Endodermal cell (in vitro differentiated cells): ENCODE measurements at regions not wholly inside any gene's neighbourhood (a gene's known extent, or its start where the extent isn't known, plus 50 kb on each side); places are given as distances from the start of the nearest gene placed in this dataset.
A peak's percentile ranks its signal among the peaks of the same experiment; 100 is the strongest.

Experiments
- DNase-seq: peaks from one replicate; pipeline ENCODE4 v3.0.0-alpha.2; 2017
- H3K27ac ChIP-seq: 2 replicates; pipeline ENCODE4 v1.5.1; 2013; ENCODE audit warnings: mild to moderate bottlenecking, low read depth, low read length, moderate library complexity
- H3K27me3 ChIP-seq: 2 replicates; pipeline ENCODE4 v1.6.1; 2013; ENCODE audit warnings: mild to moderate bottlenecking, low read length, moderate library complexity; ENCODE audit not compliant: insufficient read depth, control insufficient read depth, poor library complexity, severe bottlenecking
- H3K36me3 ChIP-seq: 2 replicates; pipeline ENCODE4 v1.7.0; 2013; ENCODE audit warnings: mild to moderate bottlenecking, low read length, moderate library complexity; ENCODE audit not compliant: control insufficient read depth, insufficient read depth
- H3K4me1 ChIP-seq: one replicate; pipeline ENCODE4 v1.7.0; 2013; ENCODE audit warnings: low read length; ENCODE audit not compliant: control insufficient read depth, insufficient read depth
- H3K4me3 ChIP-seq: 2 replicates; pipeline ENCODE4 v1.5.1; 2013; ENCODE audit warnings: mild to moderate bottlenecking, low read length, moderate library complexity
- H3K9ac ChIP-seq: 2 replicates; pipeline ENCODE4 v1.6.1; 2013; ENCODE audit warnings: mild to moderate bottlenecking, low read length, moderate library complexity; ENCODE audit not compliant: poor library complexity, severe bottlenecking; ENCODE audit errors: extremely low read depth
- H3K9me3 ChIP-seq: 2 replicates; pipeline ENCODE4 v1.6.1; 2013; ENCODE audit warnings: mild to moderate bottlenecking, low read length, moderate library complexity; ENCODE audit not compliant: control insufficient read depth
- H3K27ac Mint-ChIP-seq: 2 replicates; pipeline ENCODE4 v1.8.0; 2020; ENCODE audit warnings: mixed read lengths
- H3K27me3 Mint-ChIP-seq: 2 replicates; pipeline ENCODE4 v1.8.0; 2021; ENCODE audit warnings: mild to moderate bottlenecking, mixed read lengths; ENCODE audit not compliant: insufficient read depth
- H3K36me3 Mint-ChIP-seq: 2 replicates; pipeline ENCODE4 v1.8.0; 2020; ENCODE audit warnings: low read depth, mixed read lengths
- H3K4me1 Mint-ChIP-seq: 2 replicates; pipeline ENCODE4 v1.8.0; 2020; ENCODE audit warnings: mixed read lengths
- H3K4me3 Mint-ChIP-seq: 2 replicates; pipeline ENCODE4 v1.8.0; 2020; ENCODE audit warnings: mild to moderate bottlenecking, moderate library complexity, mixed read lengths
- H3K9me3 Mint-ChIP-seq: 2 replicates; pipeline ENCODE4 v1.8.0; 2020; ENCODE audit warnings: mild to moderate bottlenecking, mixed read lengths
- WGBS, 2 experiments: methylation state at CpG; one replicate each; pipeline versions ENCODE4 v1.1.5 to v1.1.7; 2013; ENCODE audit warnings: missing lambda C conversion rate in 2 of 2, mixed read lengths in 1 of 2; ENCODE audit not compliant: insufficient coverage in 1 of 2, insufficient read length in 1 of 2; 5-methylcytosine and 5-hydroxymethylcytosine counted together
- TF ChIP-seq, protein P1 (sequence below): fragments of 200-600 bp; sonication (generic); conservative IDR thresholded peaks from 2 replicates; pipeline ENCODE4 v1.5.0; 2021; ENCODE audit warnings: antibody characterized with exemption, mild to moderate bottlenecking

DNA sequence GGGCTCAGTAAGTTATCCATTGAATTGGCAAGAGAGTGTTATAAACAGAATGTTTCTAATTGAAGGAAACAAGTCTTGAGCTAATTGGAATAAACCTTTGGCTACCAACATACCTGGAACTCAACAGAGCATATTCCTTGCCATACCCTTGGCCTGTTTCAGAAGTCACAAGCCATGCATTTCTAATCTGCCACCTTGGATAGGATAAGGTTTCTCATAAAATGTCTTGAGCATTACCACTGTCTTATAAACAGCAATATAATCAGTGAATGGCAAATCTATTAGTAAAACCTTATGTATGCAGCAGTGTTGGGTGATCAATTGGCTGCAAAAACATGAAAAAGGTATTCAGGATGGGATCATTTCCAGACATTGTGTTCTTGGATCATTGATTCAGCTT, 765.2 kb upstream of the SEL1L start:
- Histone ChIP-seq H3K9me3 (peaks cover 14% of the 10 kb centered on the region), H3K36me3 (no peaks in the 10 kb centered on the region), H3K4me1 (no peaks in the 10 kb centered on the region), H3K27me3 (no peaks in the 10 kb centered on the region), H3K27ac (no peak overlapping the region), H3K4me3 (no peak overlapping the region), H3K9ac (no peak overlapping the region)
- Mint-ChIP-seq H3K27ac (no peak overlapping the region), H3K9me3 (no peaks in the 10 kb centered on the region), H3K4me1 (no peaks in the 10 kb centered on the region), H3K27me3 (no peaks in the 10 kb centered on the region), H3K4me3 (no peak overlapping the region), H3K36me3 (no peaks in the 10 kb centered on the region)
- DNase-seq: no peak
- TF ChIP-seq, protein P1, sequence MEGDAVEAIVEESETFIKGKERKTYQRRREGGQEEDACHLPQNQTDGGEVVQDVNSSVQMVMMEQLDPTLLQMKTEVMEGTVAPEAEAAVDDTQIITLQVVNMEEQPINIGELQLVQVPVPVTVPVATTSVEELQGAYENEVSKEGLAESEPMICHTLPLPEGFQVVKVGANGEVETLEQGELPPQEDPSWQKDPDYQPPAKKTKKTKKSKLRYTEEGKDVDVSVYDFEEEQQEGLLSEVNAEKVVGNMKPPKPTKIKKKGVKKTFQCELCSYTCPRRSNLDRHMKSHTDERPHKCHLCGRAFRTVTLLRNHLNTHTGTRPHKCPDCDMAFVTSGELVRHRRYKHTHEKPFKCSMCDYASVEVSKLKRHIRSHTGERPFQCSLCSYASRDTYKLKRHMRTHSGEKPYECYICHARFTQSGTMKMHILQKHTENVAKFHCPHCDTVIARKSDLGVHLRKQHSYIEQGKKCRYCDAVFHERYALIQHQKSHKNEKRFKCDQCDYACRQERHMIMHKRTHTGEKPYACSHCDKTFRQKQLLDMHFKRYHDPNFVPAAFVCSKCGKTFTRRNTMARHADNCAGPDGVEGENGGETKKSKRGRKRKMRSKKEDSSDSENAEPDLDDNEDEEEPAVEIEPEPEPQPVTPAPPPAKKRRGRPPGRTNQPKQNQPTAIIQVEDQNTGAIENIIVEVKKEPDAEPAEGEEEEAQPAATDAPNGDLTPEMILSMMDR: no peak

DNA sequence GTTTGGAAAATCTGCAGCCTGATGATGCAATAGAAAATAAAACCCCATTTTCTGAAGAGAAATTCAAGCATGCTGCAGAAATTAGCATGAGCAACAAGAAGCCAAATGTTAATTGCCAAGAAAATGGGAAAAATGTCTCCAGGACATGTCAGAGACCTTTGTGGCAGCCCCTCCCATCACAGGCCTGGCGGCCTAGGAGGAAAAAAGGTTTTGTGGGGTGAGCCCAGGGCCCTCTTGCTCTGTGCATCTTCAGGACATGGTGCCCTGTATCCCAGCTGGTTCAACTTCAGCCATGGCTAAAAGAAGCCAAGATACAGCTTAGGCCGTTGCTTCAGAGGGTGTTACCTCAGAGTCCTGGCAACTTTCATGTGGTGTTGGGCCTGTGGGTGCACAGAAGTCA, 775.5 kb upstream of the SEL1L start:
- H3K4me3 ChIP-seq: peak overlapping the region; percentile 44
- no peaks in the 10 kb centered on the region for H3K36me3 ChIP-seq
- Mint-ChIP-seq H3K4me1 (peaks cover 8% of the 10 kb centered on the region), H3K36me3 (peaks cover 2% of the 10 kb centered on the region), H3K4me3 (no peak overlapping the region), H3K27ac (no peak overlapping the region), H3K27me3 (no peaks in the 10 kb centered on the region), H3K9me3 (peaks cover 32% of the 10 kb centered on the region)
- TF ChIP-seq, protein P1: no peak
- H3K9me3 ChIP-seq: peaks cover 36% of the 10 kb centered on the region
- H3K9ac ChIP-seq: no peak overlapping the region
- WGBS, 2 experiments: 99 to 100% methylated on average over 1 to 2 of the region's 2 CpGs
- H3K27me3 ChIP-seq: no peaks in the 10 kb centered on the region
- no peak for DNase-seq
- H3K4me1 ChIP-seq: peaks cover 4% of the 10 kb centered on the region
- no peak overlapping the region for H3K27ac ChIP-seq

DNA sequence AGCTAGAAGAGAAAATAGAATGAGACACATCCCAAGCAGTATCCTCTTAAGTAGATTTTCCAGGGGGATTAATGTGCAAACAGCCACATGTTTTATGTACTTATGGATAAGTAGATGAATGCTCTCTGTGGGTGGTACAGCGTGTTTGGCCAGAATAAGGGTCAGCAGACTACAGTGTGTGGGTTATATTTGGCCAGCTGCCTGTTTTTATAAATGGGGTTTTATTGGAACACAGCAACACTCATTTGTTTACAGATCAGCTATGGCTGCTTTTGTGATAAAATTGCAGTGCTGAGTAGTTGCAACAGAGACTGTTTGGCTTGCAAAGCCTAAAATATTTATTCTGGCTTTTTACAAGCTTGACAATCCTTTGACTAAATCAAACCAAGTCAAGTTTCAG, 780.2 kb upstream of the SEL1L start:
- Mint-ChIP-seq H3K36me3 (peaks cover 2% of the 10 kb centered on the region), H3K4me1 (peaks cover 10% of the 10 kb centered on the region), H3K27ac (no peak overlapping the region), H3K9me3 (peaks cover 25% of the 10 kb centered on the region), H3K27me3 (no peaks in the 10 kb centered on the region), H3K4me3 (no peak overlapping the region)
- no peak overlapping the region for H3K27ac ChIP-seq
- H3K4me3 ChIP-seq: no peak overlapping the region
- peaks cover 29% of the 10 kb centered on the region for H3K9me3 ChIP-seq
- no peaks in the 10 kb centered on the region for H3K36me3 ChIP-seq
- TF ChIP-seq, protein P1: no peak
- 71 to 83% methylated on average over 1 of the region's 1 CpG for WGBS, 2 experiments
- no peak overlapping the region for H3K9ac ChIP-seq
- peaks cover 5% of the 10 kb centered on the region for H3K4me1 ChIP-seq
- no peak for DNase-seq
- no peaks in the 10 kb centered on the region for H3K27me3 ChIP-seq
